ENCODE measurements at regions not wholly inside any gene's neighbourhood (a gene's known extent, or its start where the extent isn't known, plus 50 kb on each side); places are given as distances from the start of the nearest gene placed in this dataset.
"Not testable (repeated sequence)": the region's sequence is repeated elsewhere in the genome, so short reads cannot be mapped to it uniquely, and the experiment has no call there.

- no peak for DNase-seq (ENCODE audit: low read depth)
- TF ChIP-seq CTCF (IDR thresholded peaks at IDR 0.05; ENCODE audit: low read depth, low read length, missing control alignments): no peak
- H3K4me3 ChIP-seq (ENCODE audit: low read depth, low read length): no peak overlapping the region
These were observed 51.9 kb upstream of the TBL1XR1 start for GRCh38 chr3:177249203-177249602.

GRCh38 chr3:177250151-177250550 lies 52.9 kb upstream of the TBL1XR1 start:
- no peak for TF ChIP-seq CTCF (IDR thresholded peaks at IDR 0.05; ENCODE audit: low read depth, low read length, missing control alignments)
- no peak overlapping the region for H3K4me3 ChIP-seq (ENCODE audit: low read depth, low read length)
- no peak for DNase-seq (ENCODE audit: low read depth)

- no peak overlapping the region for H3K4me3 ChIP-seq (ENCODE audit: low read depth, low read length)
- TF ChIP-seq CTCF (IDR thresholded peaks at IDR 0.05; ENCODE audit: low read depth, low read length, missing control alignments): no peak
- DNase-seq (ENCODE audit: low read depth): no peak
These were observed 54.5 kb upstream of the TBL1XR1 start for GRCh38 chr3:177251755-177252154.

- no peak for TF ChIP-seq CTCF (IDR thresholded peaks at IDR 0.05; ENCODE audit: low read depth, low read length, missing control alignments)
- H3K4me3 ChIP-seq (ENCODE audit: low read depth, low read length): no peak overlapping the region
- DNase-seq (ENCODE audit: low read depth): no peak
These were observed 59.7 kb upstream of the TBL1XR1 start for GRCh38 chr3:177257006-177257405.

GRCh38 chr3:177257625-177258024 lies 60.3 kb upstream of the TBL1XR1 start:
- no peak for DNase-seq (ENCODE audit: low read depth)
- no peak overlapping the region for H3K4me3 ChIP-seq (ENCODE audit: low read depth, low read length)
- TF ChIP-seq CTCF (IDR thresholded peaks at IDR 0.05; ENCODE audit: low read depth, low read length, missing control alignments): no peak

- TF ChIP-seq CTCF (IDR thresholded peaks at IDR 0.05; ENCODE audit: low read depth, low read length, missing control alignments): no peak
- DNase-seq (ENCODE audit: low read depth): no peak
- no peak overlapping the region for H3K4me3 ChIP-seq (ENCODE audit: low read depth, low read length)
These were observed 65.1 kb upstream of the TBL1XR1 start for GRCh38 chr3:177262396-177262795.

GRCh38 chr3:177263615-177264368 lies 66.5 kb upstream of the TBL1XR1 start:
- H3K4me3 ChIP-seq (ENCODE audit: low read depth, low read length): no peak overlapping the region
- no peak for TF ChIP-seq CTCF (IDR thresholded peaks at IDR 0.05; ENCODE audit: low read depth, low read length, missing control alignments)
- DNase-seq (ENCODE audit: low read depth): no peak

- DNase-seq (ENCODE audit: low read depth); H3K4me3 ChIP-seq (ENCODE audit: low read depth, low read length): not testable (repeated sequence)
These were observed 74.7 kb upstream of the TBL1XR1 start for GRCh38 chr3:177271811-177272501.

All from GM12864 (cell line).